GM12864 (cell line): ENCODE measurements at regions not wholly inside any gene's neighbourhood (a gene's known extent, or its start where the extent isn't known, plus 50 kb on each side); places are given as distances from the start of the nearest gene placed in this dataset.

Source experiments
- DNase-seq: peaks from one replicate; pipeline ENCODE4 v3.0.0-alpha.2; 2011; ENCODE audit warnings: low read depth
- H3K4me3 ChIP-seq: 2 replicates; pipeline ENCODE4 v1.5.1; 2011; ENCODE audit warnings: mild to moderate bottlenecking, low read depth, low read length, control low read depth
- TF ChIP-seq, protein P1 (sequence below): IDR thresholded peaks from 2 replicates; pipeline ENCODE4 v1.5.1; 2011; ENCODE audit warnings: low read depth, mild to moderate bottlenecking, moderate library complexity, low read length, control low read depth, inconsistent platforms; ENCODE audit errors: missing control alignments

DNA sequence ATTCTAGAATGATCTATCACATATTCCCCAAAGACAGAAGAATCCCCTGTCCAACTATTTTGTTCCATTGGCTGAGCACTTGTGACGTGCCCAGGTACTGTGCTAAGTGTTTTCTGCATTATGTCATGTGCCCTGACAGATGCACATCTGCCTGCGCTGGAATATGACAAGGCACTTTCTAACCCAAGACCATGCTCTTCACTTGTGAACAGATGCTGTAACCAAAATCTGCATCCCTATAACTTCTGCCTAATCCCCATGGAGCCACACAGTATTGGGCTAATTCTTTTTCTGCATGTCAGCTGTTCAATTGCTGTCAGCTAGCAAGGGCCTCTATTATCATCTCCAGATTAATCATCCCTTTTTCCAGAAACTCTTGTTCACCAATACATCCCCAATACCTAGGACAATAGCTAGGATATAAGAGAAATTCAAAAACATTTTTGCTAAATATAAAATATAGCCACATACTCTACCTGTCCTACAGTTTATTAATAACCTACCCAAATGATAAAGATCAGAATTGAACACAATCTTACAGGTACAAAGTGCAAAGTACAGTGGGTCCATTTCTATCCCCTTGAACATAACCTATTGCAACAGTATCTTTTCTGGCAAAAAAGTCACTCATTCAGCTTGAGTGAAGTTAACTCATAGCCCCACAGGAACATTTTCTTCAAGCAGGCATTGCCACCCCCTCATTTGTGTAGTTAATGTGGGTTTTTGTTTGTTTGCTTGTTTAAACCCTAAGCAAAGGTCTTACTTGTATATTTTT, 109.4 kb upstream of the LRRN1 start:
- no peak overlapping the region for H3K4me3 ChIP-seq
- TF ChIP-seq, protein P1, sequence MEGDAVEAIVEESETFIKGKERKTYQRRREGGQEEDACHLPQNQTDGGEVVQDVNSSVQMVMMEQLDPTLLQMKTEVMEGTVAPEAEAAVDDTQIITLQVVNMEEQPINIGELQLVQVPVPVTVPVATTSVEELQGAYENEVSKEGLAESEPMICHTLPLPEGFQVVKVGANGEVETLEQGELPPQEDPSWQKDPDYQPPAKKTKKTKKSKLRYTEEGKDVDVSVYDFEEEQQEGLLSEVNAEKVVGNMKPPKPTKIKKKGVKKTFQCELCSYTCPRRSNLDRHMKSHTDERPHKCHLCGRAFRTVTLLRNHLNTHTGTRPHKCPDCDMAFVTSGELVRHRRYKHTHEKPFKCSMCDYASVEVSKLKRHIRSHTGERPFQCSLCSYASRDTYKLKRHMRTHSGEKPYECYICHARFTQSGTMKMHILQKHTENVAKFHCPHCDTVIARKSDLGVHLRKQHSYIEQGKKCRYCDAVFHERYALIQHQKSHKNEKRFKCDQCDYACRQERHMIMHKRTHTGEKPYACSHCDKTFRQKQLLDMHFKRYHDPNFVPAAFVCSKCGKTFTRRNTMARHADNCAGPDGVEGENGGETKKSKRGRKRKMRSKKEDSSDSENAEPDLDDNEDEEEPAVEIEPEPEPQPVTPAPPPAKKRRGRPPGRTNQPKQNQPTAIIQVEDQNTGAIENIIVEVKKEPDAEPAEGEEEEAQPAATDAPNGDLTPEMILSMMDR, result no peak
- no peak for DNase-seq

DNA sequence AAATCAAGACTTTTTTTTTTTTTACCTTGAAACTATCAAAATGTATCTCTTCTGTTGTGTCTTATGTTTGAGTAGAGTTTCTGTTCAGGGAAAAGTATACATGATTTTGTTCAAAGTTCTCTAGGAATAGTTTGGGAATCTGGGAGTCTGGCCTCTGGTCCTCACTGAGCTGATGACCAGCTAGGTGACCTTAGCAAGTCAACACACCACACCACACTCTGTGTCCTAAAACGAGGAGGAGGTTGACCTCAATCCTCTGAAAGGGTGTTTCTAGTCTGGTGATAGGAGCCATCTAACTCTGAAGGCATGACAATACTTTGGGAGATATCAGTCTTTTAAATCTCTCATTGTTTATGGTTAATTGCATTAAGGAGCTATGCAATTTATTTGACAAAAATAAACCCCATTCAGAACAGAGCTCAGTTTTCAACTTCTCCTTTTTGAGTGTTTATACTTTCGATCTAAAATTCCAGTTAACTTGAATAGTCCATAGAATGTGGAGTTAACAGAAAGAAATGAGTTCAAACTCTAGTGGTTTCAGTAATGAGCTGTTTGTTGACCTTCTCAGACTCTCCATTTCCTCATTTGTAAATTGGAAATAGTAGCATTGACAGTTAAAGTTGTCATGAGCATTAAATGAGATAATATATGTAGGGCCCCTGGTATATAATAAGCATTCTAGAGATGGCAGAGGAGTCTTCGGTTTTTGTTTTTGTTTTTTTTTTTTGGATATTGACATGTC, 112.2 kb upstream of the LRRN1 start:
- TF ChIP-seq, protein P1, result no peak
- H3K4me3 ChIP-seq, result no peak overlapping the region
- DNase-seq, result no peak

DNA sequence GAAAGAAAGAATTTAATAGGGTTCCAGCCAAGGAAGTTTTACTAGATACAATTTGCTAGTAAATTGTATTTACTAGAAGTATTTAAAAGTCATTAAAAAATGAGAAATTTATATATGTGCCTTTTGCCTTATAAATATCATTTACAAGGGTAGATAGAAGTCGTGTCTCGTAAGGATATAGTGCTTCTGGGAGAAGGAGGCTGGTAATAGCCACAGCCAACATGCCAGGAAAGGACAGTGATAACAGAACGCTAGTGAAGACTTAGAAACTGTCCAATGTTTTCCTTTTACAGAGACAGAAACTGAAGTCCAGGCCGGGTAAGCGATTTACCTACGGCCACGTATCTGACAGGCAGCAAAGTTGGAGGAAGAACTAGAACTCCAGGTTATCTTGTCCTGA, 113.5 kb upstream of the LRRN1 start:
- TF ChIP-seq, protein P1, result no peak

DNA sequence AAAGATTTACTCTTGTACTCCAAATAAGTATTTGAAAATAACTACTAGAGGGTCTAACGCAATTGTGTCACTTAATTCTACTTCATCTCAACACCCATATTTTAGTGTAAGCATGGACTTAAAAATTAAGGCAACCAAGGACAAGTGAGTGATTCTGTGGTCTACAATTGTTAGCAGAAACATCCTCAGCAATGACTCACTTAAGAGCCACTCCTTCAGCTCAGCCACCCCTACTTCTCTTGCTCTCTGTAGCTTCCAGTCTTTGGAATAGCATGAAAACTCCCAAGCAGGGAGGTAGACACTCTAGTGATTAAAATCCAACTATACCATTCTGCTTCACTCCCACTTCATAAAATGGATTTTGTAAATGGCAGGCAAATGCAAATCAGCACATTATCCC, 116.0 kb upstream of the LRRN1 start:
- H3K4me3 ChIP-seq, result no peak overlapping the region
- no peak for DNase-seq
- TF ChIP-seq, protein P1, result no peak

More for the DNA sequence above, 113.5 kb upstream of the LRRN1 start:
- DNase-seq, result no peak
- H3K4me3 ChIP-seq, result no peak overlapping the region

DNA sequence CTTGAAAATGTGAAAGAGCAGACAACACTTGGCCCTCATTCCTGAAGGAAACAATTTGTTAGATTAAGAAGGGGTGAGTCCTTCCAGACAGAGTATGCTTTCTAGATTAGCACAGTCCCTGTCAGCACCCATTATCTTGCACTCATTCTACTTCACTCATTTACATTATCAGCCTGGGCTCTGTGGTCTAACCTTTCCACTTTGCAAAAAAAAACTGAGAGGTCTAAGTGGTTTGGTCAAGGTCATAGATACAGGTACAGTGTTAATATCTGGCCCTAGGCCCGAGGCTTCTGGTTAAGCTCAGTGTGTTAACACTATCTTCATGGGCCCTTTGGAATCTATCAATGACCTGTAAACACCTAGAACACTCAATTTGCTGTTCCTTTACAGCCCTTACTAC, 123.4 kb upstream of the LRRN1 start:
- H3K4me3 ChIP-seq, result no peak overlapping the region
- TF ChIP-seq, protein P1, result no peak
- no peak for DNase-seq

DNA sequence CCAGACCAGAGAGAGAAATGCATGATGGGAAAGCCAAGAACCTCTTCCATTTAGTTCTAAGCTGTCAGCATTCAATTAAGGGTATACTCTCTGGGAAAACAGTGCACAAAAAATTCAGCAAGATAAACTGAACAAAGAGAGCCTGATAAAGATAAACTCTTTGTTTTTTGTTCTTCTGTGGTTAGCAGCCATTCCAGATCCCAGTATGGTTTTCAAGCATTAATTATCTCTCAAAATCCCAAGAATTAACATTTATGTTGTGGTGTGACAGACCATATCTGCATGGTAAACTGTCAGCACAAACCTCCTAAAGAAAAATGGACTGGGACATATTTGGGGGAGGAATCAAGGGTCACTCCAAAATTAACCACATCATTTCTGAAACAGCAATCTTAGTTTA, 124.0 kb upstream of the LRRN1 start:
- TF ChIP-seq, protein P1, result no peak
- no peak overlapping the region for H3K4me3 ChIP-seq

DNA sequence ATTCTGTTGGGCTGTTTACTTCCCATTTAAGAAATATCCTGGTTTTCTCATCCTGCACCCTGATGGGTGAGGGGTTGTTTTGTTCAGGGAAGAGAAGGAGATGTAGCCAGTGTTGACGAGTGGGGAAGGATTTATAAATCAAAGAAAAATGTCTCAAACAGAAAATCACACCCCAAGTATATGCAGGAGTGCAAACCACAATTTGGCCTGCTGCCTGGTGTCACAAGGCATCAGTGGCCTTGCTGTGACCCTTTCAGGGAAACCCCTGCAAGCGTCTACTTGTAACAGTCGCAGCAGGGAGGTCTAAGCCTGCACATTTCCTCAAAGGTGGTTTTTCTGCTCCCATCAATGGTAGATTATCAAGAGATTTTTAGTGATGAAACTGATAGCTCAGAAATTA, 132.6 kb upstream of the LRRN1 start:
- peak; percentile 16 for DNase-seq
- TF ChIP-seq, protein P1, result no peak

More for the DNA sequence above, 124.0 kb upstream of the LRRN1 start:
- DNase-seq, result no peak

More for the DNA sequence above, 132.6 kb upstream of the LRRN1 start:
- no peak overlapping the region for H3K4me3 ChIP-seq
